HUES6 (cell line): ENCODE measurements at regions not wholly inside any gene's neighbourhood (a gene's known extent, or its start where the extent isn't known, plus 50 kb on each side); places are given as distances from the start of the nearest gene placed in this dataset.
"Not testable (repeated sequence)": the region's sequence is repeated elsewhere in the genome, so short reads cannot be mapped to it uniquely, and the experiment has no call there.

ENCODE experiments used
- H3K27ac ChIP-seq: 2 replicates; pipeline ENCODE4 v1.7.0; 2013; ENCODE audit warnings: low read depth, mild to moderate bottlenecking, low read length, inconsistent platforms
- H3K27me3 ChIP-seq: 2 replicates; pipeline ENCODE4 v1.6.1; 2013; ENCODE audit warnings: low read length; ENCODE audit not compliant: control insufficient read depth, insufficient read depth
- H3K36me3 ChIP-seq: 2 replicates; pipeline ENCODE4 v1.6.1; 2013; ENCODE audit warnings: low read length; ENCODE audit not compliant: control insufficient read depth, insufficient read depth
- H3K4me1 ChIP-seq: 2 replicates; pipeline ENCODE4 v1.6.1; 2013; ENCODE audit warnings: low read length; ENCODE audit not compliant: control insufficient read depth, insufficient read depth
- H3K4me3 ChIP-seq: 2 replicates; pipeline ENCODE4 v1.5.1; 2013; ENCODE audit warnings: low read depth, low read length
- H3K9ac ChIP-seq: one replicate; pipeline ENCODE4 v1.6.1; 2013; ENCODE audit warnings: mild to moderate bottlenecking, low read length
- H3K9me3 ChIP-seq: 2 replicates; pipeline ENCODE4 v1.6.1; 2013; ENCODE audit warnings: low read depth, low read length; ENCODE audit not compliant: control insufficient read depth, insufficient read depth

DNA sequence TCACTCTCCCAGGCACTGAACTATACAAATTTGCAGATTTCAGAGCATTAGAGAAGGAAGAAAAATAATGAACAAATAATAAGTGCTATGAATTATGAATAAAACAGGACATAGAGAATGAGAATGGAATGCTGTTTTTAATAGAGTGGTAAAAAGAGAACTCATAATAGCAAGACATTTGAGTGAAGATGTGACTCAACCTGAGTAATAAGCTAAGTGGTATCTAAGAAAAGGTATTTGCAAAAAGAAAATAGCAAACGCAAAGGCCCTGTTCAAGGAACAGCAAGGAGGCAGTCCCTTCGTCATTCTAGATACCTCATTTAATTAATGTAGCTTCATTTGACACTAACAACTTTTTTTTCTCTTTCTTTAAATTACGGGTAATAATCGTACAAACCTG is 1910.0 kb upstream of the TENM3 start:
- H3K4me3 ChIP-seq: no peak overlapping the region
- no peaks in the 10 kb centered on the region for H3K4me1 ChIP-seq
- H3K27ac ChIP-seq: no peak overlapping the region
- no peak overlapping the region for H3K9ac ChIP-seq
- no peaks in the 10 kb centered on the region for H3K9me3 ChIP-seq
- no peaks in the 10 kb centered on the region for H3K27me3 ChIP-seq
- no peaks in the 10 kb centered on the region for H3K36me3 ChIP-seq

DNA sequence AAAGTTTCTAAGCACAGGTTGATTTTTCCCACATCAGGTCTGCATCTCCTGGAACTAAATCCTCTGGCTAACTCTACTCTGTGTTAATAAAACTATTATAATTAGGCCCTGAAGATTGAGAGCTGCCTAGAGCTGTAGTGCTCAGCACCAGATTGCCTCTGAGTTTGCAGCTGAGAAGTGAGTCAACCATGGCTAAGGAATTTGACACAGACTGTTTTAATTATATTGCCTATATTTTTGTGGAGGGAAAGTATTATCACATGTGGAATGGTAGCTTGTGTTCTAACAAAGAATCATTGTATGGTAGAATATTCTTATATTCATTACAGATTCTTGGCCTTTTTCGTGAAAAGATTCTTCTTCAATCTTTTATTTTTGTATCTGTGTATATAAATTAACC is 1907.6 kb upstream of the TENM3 start:
- Histone ChIP-seq H3K36me3 (no peaks in the 10 kb centered on the region), H3K9ac (no peak overlapping the region), H3K27me3 (no peaks in the 10 kb centered on the region), H3K4me3 (no peak overlapping the region), H3K4me1 (no peaks in the 10 kb centered on the region), H3K9me3 (no peaks in the 10 kb centered on the region), H3K27ac (no peak overlapping the region)

DNA sequence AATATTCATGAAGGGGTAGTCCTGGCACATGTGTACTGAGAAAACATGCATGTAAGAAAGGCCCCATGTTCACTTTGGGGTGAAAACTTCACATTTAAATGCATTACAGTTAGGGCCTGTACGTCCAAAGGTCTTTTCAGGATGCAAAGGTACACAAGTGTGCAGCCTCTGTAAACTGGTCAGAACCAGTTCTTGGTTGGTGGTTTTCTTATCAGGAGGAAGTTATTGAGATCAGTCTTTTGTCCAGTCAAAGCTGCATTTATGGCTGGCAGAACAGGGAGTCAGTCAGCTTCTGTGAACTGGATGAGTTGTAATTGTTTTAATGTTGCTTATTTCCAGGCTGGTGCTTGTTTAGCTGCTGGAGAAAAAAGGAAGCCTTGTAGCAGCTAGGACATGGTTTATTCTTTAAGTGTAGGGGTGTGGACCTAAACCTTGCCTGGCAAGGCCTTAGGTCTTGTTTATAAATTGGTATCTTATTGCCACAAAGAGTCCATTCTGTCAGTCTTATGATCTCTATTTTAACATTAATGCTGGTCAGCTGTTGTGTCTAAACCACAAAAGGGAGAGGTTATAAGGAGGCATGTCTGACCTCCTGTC is 1906.6 kb upstream of the TENM3 start:
- Histone ChIP-seq H3K27ac (no peak overlapping the region), H3K9ac (no peak overlapping the region), H3K4me3 (no peak overlapping the region), H3K9me3 (no peaks in the 10 kb centered on the region), H3K27me3 (no peaks in the 10 kb centered on the region), H3K4me1 (no peaks in the 10 kb centered on the region), H3K36me3 (no peaks in the 10 kb centered on the region)

DNA sequence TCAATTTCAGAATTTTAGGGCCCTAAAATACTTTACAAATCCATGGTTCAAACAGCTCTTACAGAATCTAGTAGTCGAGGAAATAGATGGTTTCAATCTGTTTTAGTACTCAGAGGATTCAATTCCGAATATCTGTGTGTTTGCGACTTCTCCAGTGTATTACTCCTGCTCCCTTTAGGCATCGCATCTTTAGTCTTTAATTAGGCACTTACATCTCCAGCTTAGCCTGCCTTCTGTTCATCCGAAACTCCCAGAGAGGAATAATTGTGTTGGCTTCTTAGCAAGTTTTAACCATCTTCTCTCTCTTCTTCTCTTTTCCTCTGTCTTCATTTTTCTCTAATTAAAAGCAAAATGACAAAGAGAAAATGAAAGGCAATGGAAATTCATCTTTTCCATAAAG is 1901.3 kb upstream of the TENM3 start:
- no peaks in the 10 kb centered on the region for H3K27me3 ChIP-seq
- H3K36me3 ChIP-seq: no peaks in the 10 kb centered on the region
- H3K4me3 ChIP-seq: no peak overlapping the region
- no peaks in the 10 kb centered on the region for H3K4me1 ChIP-seq
- no peaks in the 10 kb centered on the region for H3K9me3 ChIP-seq
- H3K9ac ChIP-seq: no peak overlapping the region
- no peak overlapping the region for H3K27ac ChIP-seq

DNA sequence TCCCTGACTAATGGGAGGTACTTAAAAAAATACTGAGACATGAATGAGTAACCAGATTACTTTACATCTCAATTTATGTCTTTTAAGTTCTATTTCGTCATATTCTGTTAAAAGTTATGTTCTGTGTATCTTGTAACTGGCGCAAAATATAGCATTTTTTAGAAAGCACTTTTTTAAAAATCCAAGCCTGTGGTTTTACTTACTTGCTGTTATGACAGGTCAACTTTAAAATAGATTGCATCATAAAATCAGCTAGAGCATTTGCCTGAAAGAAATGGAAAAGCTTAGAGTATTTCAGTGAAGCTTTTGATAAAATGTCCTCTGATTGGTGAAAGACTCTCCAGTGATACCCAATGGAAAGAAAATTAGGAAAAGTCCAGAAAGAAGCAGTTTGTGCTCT is 1892.3 kb upstream of the TENM3 start:
- Histone ChIP-seq H3K9ac (no peak overlapping the region), H3K4me3 (no peak overlapping the region), H3K27ac (no peak overlapping the region), H3K4me1 (no peaks in the 10 kb centered on the region), H3K9me3 (no peaks in the 10 kb centered on the region), H3K36me3 (no peaks in the 10 kb centered on the region), H3K27me3 (no peaks in the 10 kb centered on the region)

DNA sequence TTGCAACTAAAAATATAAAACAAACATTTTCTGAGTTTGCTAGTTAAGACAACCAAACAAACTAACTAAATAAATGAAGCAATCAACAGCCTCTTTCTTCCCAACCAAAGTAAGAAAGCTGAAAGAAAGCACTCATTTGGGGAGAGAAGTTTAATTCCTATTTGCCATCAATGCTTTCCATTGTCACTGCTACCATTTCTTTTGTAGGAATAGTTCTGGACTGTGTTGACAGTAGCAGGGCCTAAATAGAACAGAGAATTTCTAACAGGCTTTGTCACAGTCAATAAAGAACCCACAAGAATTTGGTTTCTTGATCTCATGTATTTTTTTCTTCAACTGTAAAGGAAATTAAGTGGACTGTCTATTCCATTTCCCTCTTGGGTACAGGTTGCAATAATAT is 1886.4 kb upstream of the TENM3 start:
- Histone ChIP-seq H3K4me1 (no peaks in the 10 kb centered on the region), H3K27ac (no peak overlapping the region), H3K36me3 (no peaks in the 10 kb centered on the region), H3K27me3 (no peaks in the 10 kb centered on the region), H3K9me3 (no peaks in the 10 kb centered on the region), H3K4me3 (no peak overlapping the region), H3K9ac (no peak overlapping the region)

DNA sequence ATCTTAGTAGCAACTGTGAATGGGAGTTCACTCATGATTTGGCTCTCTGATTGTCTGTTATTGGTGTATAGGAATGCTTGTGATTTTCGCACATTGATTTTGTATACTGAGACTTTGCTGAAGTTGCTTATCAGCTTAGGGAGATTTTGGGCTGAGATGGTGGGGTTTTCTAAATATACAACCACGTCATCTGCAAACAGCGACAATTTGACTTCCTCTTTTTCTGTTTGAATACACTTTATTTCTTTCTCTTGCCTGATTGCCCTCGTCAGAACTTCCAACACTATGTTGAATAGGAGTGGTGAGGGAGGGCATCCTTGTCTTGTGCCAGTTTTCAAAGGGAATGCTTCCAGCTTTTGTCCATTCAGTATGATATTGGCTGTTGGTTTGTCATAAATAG is 1883.1 kb upstream of the TENM3 start:
- not testable (repeated sequence) for H3K36me3 ChIP-seq, H3K9me3 ChIP-seq, H3K27me3 ChIP-seq, H3K4me3 ChIP-seq, H3K9ac ChIP-seq, H3K4me1 ChIP-seq, H3K27ac ChIP-seq

DNA sequence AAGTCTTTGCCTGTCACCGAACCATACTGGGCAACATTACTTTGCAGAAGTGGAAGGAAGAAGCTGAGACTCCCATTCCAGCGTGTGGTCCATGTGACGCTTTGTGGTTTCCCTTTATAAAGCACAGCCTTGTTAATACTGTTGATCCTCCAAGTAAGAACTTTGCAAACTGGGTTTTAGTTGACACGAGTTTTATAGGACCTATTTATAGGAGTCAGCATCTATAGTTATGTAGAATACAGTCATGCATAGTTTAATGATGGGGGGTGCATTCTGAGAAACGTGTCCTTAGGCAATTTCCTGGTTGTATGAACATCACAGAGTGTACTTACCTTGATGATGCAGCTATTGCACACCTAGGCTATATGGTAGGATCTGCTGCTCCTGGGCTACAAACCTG is 1879.4 kb upstream of the TENM3 start:
- H3K4me3 ChIP-seq: no peak overlapping the region
- H3K4me1 ChIP-seq: no peaks in the 10 kb centered on the region
- no peaks in the 10 kb centered on the region for H3K9me3 ChIP-seq
- H3K9ac ChIP-seq: no peak overlapping the region
- H3K27me3 ChIP-seq: no peaks in the 10 kb centered on the region
- no peaks in the 10 kb centered on the region for H3K36me3 ChIP-seq
- no peak overlapping the region for H3K27ac ChIP-seq

DNA sequence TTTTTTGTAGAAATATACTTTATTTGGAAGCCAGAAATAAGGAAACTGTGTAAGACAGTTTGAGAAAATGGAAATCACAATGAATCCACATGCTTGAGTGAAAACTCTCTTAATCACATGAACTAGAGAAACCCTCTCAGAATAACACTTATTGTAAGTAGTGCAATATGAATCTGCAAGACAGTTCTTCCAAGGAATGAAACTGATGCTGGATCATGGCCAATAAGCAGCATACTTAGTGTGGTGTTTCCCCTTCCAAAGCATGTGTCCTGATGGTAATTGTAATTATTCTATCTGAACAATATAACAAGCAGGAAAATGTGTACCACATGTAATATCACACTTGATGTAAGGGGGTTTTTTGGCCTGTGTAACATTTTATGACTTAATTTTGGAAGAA is 1870.5 kb upstream of the TENM3 start:
- Histone ChIP-seq H3K36me3 (no peaks in the 10 kb centered on the region), H3K27ac (no peak overlapping the region), H3K27me3 (no peaks in the 10 kb centered on the region), H3K4me1 (no peaks in the 10 kb centered on the region), H3K4me3 (no peak overlapping the region), H3K9me3 (no peaks in the 10 kb centered on the region), H3K9ac (no peak overlapping the region)

DNA sequence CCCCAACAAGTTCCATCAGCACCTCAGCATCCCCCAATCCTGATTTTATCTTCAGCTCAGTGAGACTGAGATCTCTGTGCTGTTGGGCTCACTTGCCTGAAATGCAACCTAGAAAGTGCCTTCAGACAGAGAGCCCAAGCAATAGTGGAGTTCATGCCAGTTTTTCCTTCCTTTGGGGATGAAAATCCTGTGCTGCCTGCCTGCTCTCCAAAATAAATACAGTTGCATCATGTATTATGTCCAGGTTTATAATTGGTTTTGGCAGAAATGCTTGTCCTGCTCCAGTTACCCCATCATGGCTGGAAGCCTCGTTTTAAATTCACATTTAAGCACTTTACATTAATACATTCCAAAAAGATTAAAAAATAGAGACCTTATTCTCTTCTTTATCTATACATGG is 1865.5 kb upstream of the TENM3 start:
- Histone ChIP-seq H3K36me3 (no peaks in the 10 kb centered on the region), H3K9ac (no peak overlapping the region), H3K27me3 (no peaks in the 10 kb centered on the region), H3K9me3 (no peaks in the 10 kb centered on the region), H3K4me1 (no peaks in the 10 kb centered on the region), H3K27ac (no peak overlapping the region), H3K4me3 (no peak overlapping the region)

DNA sequence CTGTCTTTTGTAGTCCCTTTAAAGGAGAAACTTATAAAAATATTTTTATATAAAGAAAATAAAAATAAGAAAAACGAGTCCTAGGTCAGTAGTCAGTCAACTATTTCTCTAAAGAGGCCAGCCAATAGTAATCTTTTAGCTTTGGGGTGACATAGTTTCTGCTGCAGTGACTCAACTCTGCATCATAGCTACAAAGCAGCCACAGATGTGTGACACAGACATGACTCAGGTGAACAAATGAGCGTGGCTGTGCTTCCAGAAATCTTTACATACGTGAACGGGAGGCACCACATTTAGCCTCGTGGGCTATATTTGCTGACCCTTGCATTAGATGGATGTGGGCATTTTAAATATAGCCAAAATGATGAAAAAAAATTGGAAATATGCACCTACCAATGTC is 1862.5 kb upstream of the TENM3 start:
- no peak overlapping the region for H3K9ac ChIP-seq
- no peaks in the 10 kb centered on the region for H3K36me3 ChIP-seq
- no peak overlapping the region for H3K4me3 ChIP-seq
- H3K4me1 ChIP-seq: no peaks in the 10 kb centered on the region
- H3K27me3 ChIP-seq: no peaks in the 10 kb centered on the region
- no peak overlapping the region for H3K27ac ChIP-seq
- H3K9me3 ChIP-seq: no peaks in the 10 kb centered on the region

DNA sequence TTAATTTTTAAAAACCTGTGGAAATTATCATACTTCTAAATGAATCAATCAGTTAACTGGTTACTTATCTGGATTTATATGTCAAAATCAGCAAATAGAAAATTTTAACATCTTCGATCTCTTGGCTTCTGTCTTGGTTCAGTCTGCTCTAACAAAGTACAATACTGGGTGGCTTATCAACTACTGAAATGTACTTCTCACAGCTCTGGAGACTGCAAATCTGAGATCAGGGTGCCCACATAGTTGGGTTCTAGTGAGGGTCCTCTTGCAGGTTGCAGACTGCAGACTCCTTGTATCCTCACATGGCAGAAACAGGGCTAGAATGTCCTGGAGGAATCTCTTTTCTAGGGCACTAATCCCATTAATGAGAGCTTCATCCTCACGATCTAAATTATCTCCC is 1851.6 kb upstream of the TENM3 start:
- no peaks in the 10 kb centered on the region for H3K9me3 ChIP-seq
- no peak overlapping the region for H3K4me3 ChIP-seq
- H3K27ac ChIP-seq: no peak overlapping the region
- no peaks in the 10 kb centered on the region for H3K27me3 ChIP-seq
- no peaks in the 10 kb centered on the region for H3K4me1 ChIP-seq
- H3K36me3 ChIP-seq: no peaks in the 10 kb centered on the region
- no peak overlapping the region for H3K9ac ChIP-seq
